ENCODE measurements at regions not wholly inside any gene's neighbourhood (a gene's known extent, or its start where the extent isn't known, plus 50 kb on each side); places are given as distances from the start of the nearest gene placed in this dataset.

- no peak overlapping the region for H3K4me3 ChIP-seq (ENCODE audit: low read length in 2 of 2)
- no peaks in the 10 kb centered on the region for H3K36me3 ChIP-seq (ENCODE audit: control insufficient read depth in 2 of 2, insufficient read depth in 2 of 2, low read length in 1 of 2)
- H3K27ac ChIP-seq (ENCODE audit: low read depth in 1 of 2, low read length in 1 of 2): no peak overlapping the region
- peaks cover 0 to 6% of the 10 kb centered on the region in 2 donors for H3K9me3 ChIP-seq (ENCODE audit: control insufficient read depth in 2 of 2, insufficient read depth in 1 of 2, low read length in 1 of 2)
- no peak for DNase-seq (ENCODE audit: low read depth in 6 of 9, low spot score in 9 of 9)
- H3K27me3 ChIP-seq (ENCODE audit: control insufficient read depth in 2 of 2, insufficient read depth in 1 of 2, low read length in 1 of 2): no peaks in the 10 kb centered on the region
- H3K4me1 ChIP-seq (ENCODE audit: control insufficient read depth in 2 of 2, insufficient read depth in 2 of 2, low read length in 2 of 2): no peaks in the 10 kb centered on the region
- WGBS: 95% methylated on average over 9 of the region's 9 CpGs
Measured at GRCh38 chr1:29500041-29500440, 263.7 kb downstream of the PTPRU start.

GRCh38 chr1:29499104-29499650 is 262.9 kb downstream of the PTPRU start:
- WGBS: 87% methylated on average over 9 of the region's 9 CpGs
- Histone ChIP-seq H3K9me3 (ENCODE audit: control insufficient read depth in 2 of 2, insufficient read depth in 1 of 2, low read length in 1 of 2) (peaks cover 0 to 6% of the 10 kb centered on the region in 2 donors), H3K4me1 (ENCODE audit: control insufficient read depth in 2 of 2, insufficient read depth in 2 of 2, low read length in 2 of 2) (no peaks in the 10 kb centered on the region), H3K4me3 (ENCODE audit: low read length in 2 of 2) (no peak overlapping the region), H3K27ac (ENCODE audit: low read depth in 1 of 2, low read length in 1 of 2) (no peak overlapping the region), H3K27me3 (ENCODE audit: control insufficient read depth in 2 of 2, insufficient read depth in 1 of 2, low read length in 1 of 2) (no peaks in the 10 kb centered on the region), H3K36me3 (ENCODE audit: control insufficient read depth in 2 of 2, insufficient read depth in 2 of 2, low read length in 1 of 2) (no peaks in the 10 kb centered on the region)
- no peak for DNase-seq (ENCODE audit: low read depth in 6 of 9, low spot score in 9 of 9)

GRCh38 chr1:29498126-29499103 is 262.1 kb downstream of the PTPRU start:
- peaks cover 0 to 6% of the 10 kb centered on the region in 2 donors for H3K9me3 ChIP-seq (ENCODE audit: control insufficient read depth in 2 of 2, insufficient read depth in 1 of 2, low read length in 1 of 2)
- H3K4me1 ChIP-seq (ENCODE audit: control insufficient read depth in 2 of 2, insufficient read depth in 2 of 2, low read length in 2 of 2): no peaks in the 10 kb centered on the region
- 86% methylated on average over 14 of the region's 14 CpGs for WGBS
- no peaks in the 10 kb centered on the region for H3K27me3 ChIP-seq (ENCODE audit: control insufficient read depth in 2 of 2, insufficient read depth in 1 of 2, low read length in 1 of 2)
- H3K36me3 ChIP-seq (ENCODE audit: control insufficient read depth in 2 of 2, insufficient read depth in 2 of 2, low read length in 1 of 2): no peaks in the 10 kb centered on the region
- no peak overlapping the region for H3K4me3 ChIP-seq (ENCODE audit: low read length in 2 of 2)
- no peak for DNase-seq (ENCODE audit: low read depth in 6 of 9, low spot score in 9 of 9)
- H3K27ac ChIP-seq (ENCODE audit: low read depth in 1 of 2, low read length in 1 of 2): no peak overlapping the region

DNA sequence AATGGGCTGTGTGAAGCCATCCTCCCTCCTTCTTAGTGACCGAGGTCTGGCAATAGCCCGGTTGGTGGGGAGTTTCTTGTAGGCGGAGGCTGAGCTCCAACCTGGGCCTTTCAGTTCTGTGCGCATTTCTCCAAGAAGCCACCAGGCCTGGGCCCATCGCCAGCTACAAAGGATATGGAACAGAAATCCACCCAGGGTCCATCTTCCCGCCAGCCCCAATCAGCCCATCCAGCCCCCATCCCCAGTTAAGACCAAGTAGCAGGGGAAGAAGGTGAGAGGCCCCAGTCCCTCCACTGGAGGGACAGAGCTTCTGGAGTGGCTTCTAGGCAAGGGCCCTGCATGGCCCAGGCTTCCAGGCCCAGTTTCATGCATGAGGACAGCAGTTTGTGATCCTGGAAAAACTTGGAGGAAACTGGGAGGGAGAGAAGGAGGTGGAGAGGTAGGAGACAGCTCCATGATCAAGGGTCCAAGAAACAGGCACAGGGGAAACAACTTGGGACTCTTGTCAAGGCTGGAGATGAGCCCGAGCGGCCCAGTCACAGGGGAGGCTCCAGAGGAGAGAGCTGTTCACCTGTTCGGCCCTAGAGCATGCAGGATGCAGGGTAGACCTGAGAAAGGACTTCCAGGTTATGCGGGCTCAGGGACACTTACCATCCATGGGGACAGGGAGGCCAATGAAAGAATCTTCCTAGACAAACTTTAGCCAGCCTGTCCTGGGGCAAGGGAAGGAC is 261.2 kb downstream of the PTPRU start:
- WGBS: 93% methylated on average over 10 of the region's 10 CpGs
- Histone ChIP-seq H3K4me3 (ENCODE audit: low read length in 2 of 2) (no peak overlapping the region), H3K4me1 (ENCODE audit: control insufficient read depth in 2 of 2, insufficient read depth in 2 of 2, low read length in 2 of 2) (no peaks in the 10 kb centered on the region)

GRCh38 chr1:29496701-29497100 is 260.4 kb downstream of the PTPRU start:
- no peak overlapping the region for H3K4me3 ChIP-seq (ENCODE audit: low read length in 2 of 2)
- no peaks in the 10 kb centered on the region for H3K36me3 ChIP-seq (ENCODE audit: control insufficient read depth in 2 of 2, insufficient read depth in 2 of 2, low read length in 1 of 2)
- H3K27ac ChIP-seq (ENCODE audit: low read depth in 1 of 2, low read length in 1 of 2): no peak overlapping the region
- 96% methylated on average over 8 of the region's 8 CpGs for WGBS
- no peaks in the 10 kb centered on the region for H3K27me3 ChIP-seq (ENCODE audit: control insufficient read depth in 2 of 2, insufficient read depth in 1 of 2, low read length in 1 of 2)
- H3K4me1 ChIP-seq (ENCODE audit: control insufficient read depth in 2 of 2, insufficient read depth in 2 of 2, low read length in 2 of 2): no peaks in the 10 kb centered on the region
- H3K9me3 ChIP-seq (ENCODE audit: control insufficient read depth in 2 of 2, insufficient read depth in 1 of 2, low read length in 1 of 2): peaks cover 0 to 6% of the 10 kb centered on the region in 2 donors
- DNase-seq (ENCODE audit: low read depth in 6 of 9, low spot score in 9 of 9): no peak

More for the DNA sequence above, 261.2 kb downstream of the PTPRU start:
- H3K27ac ChIP-seq (ENCODE audit: low read depth in 1 of 2, low read length in 1 of 2): no peak overlapping the region
- DNase-seq (ENCODE audit: low read depth in 6 of 9, low spot score in 9 of 9): no peak
- no peaks in the 10 kb centered on the region for H3K36me3 ChIP-seq (ENCODE audit: control insufficient read depth in 2 of 2, insufficient read depth in 2 of 2, low read length in 1 of 2)
- no peaks in the 10 kb centered on the region for H3K27me3 ChIP-seq (ENCODE audit: control insufficient read depth in 2 of 2, insufficient read depth in 1 of 2, low read length in 1 of 2)
- H3K9me3 ChIP-seq (ENCODE audit: control insufficient read depth in 2 of 2, insufficient read depth in 1 of 2, low read length in 1 of 2): peaks cover 0 to 6% of the 10 kb centered on the region in 2 donors

DNA sequence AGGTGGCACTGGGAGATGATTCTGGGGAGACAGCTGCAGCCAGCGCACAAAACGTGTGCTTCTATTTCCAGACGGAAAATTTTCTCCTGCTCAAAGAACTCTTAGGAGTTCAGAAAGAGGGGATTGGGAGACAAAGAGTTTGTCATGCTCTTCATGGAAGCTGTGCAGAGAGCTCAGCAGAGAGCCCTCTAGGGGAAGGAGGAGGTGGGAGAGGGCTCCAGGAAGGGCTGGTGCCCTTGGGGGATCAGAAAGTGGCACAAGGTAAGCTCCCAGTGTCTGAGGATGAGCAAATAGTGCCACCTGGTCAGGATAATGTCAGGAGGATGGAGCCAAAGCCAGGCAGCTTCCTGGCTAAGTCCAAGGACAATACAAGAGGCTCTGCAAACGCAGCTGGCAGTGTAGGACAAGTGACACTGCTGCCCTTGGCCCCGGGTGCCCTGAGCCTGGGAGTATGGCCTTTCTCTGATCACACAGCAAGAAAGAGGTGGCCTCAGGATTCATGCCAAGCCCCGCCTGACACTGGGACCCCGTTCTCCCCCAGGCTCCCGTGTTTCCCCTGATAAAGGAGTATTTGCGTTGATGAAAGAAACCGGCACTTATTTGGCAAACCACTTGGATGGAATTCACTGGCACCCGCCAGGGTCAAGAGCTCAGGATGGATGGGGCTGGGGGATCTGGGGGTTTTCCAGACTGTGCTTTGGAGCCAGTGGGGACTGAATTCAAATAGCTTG is 254.0 kb downstream of the PTPRU start:
- DNase-seq (ENCODE audit: low read depth in 6 of 9, low spot score in 9 of 9): no peak
- 78% methylated on average over 11 of the region's 11 CpGs for whole genome bisulfite sequencing

GRCh38 chr1:29489471-29489870 is 253.1 kb downstream of the PTPRU start:
- DNase-seq (ENCODE audit: low read depth in 6 of 9, low spot score in 9 of 9): no peak
- Histone ChIP-seq H3K27ac (ENCODE audit: low read depth in 1 of 2, low read length in 1 of 2) (no peak overlapping the region), H3K4me1 (ENCODE audit: control insufficient read depth in 2 of 2, insufficient read depth in 2 of 2, low read length in 2 of 2) (no peaks in the 10 kb centered on the region), H3K27me3 (ENCODE audit: control insufficient read depth in 2 of 2, insufficient read depth in 1 of 2, low read length in 1 of 2) (no peaks in the 10 kb centered on the region), H3K4me3 (ENCODE audit: low read length in 2 of 2) (no peak overlapping the region), H3K9me3 (ENCODE audit: control insufficient read depth in 2 of 2, insufficient read depth in 1 of 2, low read length in 1 of 2) (no peaks in the 10 kb centered on the region), H3K36me3 (ENCODE audit: control insufficient read depth in 2 of 2, insufficient read depth in 2 of 2, low read length in 1 of 2) (no peaks in the 10 kb centered on the region)
- WGBS: 96% methylated on average over 5 of the region's 5 CpGs

More for the DNA sequence above, 254.0 kb downstream of the PTPRU start:
- no peaks in the 10 kb centered on the region for H3K36me3 ChIP-seq (ENCODE audit: control insufficient read depth in 2 of 2, insufficient read depth in 2 of 2, low read length in 1 of 2)
- H3K27me3 ChIP-seq (ENCODE audit: control insufficient read depth in 2 of 2, insufficient read depth in 1 of 2, low read length in 1 of 2): no peaks in the 10 kb centered on the region
- H3K4me3 ChIP-seq (ENCODE audit: low read length in 2 of 2): no peak overlapping the region
- no peak overlapping the region for H3K27ac ChIP-seq (ENCODE audit: low read depth in 1 of 2, low read length in 1 of 2)
- H3K4me1 ChIP-seq (ENCODE audit: control insufficient read depth in 2 of 2, insufficient read depth in 2 of 2, low read length in 2 of 2): no peaks in the 10 kb centered on the region
- no peaks in the 10 kb centered on the region for H3K9me3 ChIP-seq (ENCODE audit: control insufficient read depth in 2 of 2, insufficient read depth in 1 of 2, low read length in 1 of 2)

- Histone ChIP-seq H3K4me1 (ENCODE audit: control insufficient read depth in 2 of 2, insufficient read depth in 2 of 2, low read length in 2 of 2) (no peaks in the 10 kb centered on the region), H3K27ac (ENCODE audit: low read depth in 1 of 2, low read length in 1 of 2) (no peak overlapping the region), H3K36me3 (ENCODE audit: control insufficient read depth in 2 of 2, insufficient read depth in 2 of 2, low read length in 1 of 2) (no peaks in the 10 kb centered on the region), H3K4me3 (ENCODE audit: low read length in 2 of 2) (no peak overlapping the region), H3K27me3 (ENCODE audit: control insufficient read depth in 2 of 2, insufficient read depth in 1 of 2, low read length in 1 of 2) (no peaks in the 10 kb centered on the region), H3K9me3 (ENCODE audit: control insufficient read depth in 2 of 2, insufficient read depth in 1 of 2, low read length in 1 of 2) (no peaks in the 10 kb centered on the region)
- no peak for DNase-seq (ENCODE audit: low read depth in 6 of 9, low spot score in 9 of 9)
- WGBS: 89% methylated on average over 11 of the region's 11 CpGs
Measured at GRCh38 chr1:29488794-29489311, 252.5 kb downstream of the PTPRU start.
